IMR-90 (cell line): ENCODE measurements at regions not wholly inside any gene's neighbourhood (a gene's known extent, or its start where the extent isn't known, plus 50 kb on each side); places are given as distances from the start of the nearest gene placed in this dataset.

ENCODE experiments used
- ATAC-seq: fragments of 200-7000 bp; cut with Tn5 transposase; 2 replicates; pipeline ENCODE4 v1.9.1; 2020; ENCODE audit warnings: low read depth, mild to moderate bottlenecking, moderate library complexity
- BruUV-seq: library from RNA; stranded (reverse); fragments of 400-500 nt; replicated peaks from 2 replicates; lab custom pipeline; 2021; lab: Mats Ljungman, UMichigan
- CTCF ChIA-PET: fragments of 300-600 bp; formaldehyde crosslinking; extraction: SDS; loops from one replicate; lab custom pipeline; 2021; ENCODE audit warnings: antibody characterized with exemption; lab: Yijun Ruan, JAX
- POLR2A ChIA-PET: fragments of 300-600 bp; sonication (Branson Sonifier 250); formaldehyde crosslinking; loops from one replicate; lab custom pipeline; 2022; ENCODE audit warnings: antibody characterized with exemption; ENCODE audit not compliant: unreplicated experiment; lab: Charles Lee
- DNase-seq: peaks from one replicate; pipeline ENCODE4 v3.0.0; 2013
- H2AFZ ChIP-seq: replicated peaks from 2 replicates; pipeline ENCODE3; 2013; ENCODE audit warnings: low read length, mild to moderate bottlenecking; ENCODE audit not compliant: poor library complexity
- H2AK5ac ChIP-seq: 2 replicates; pipeline ENCODE4 v1.6.1; 2013; ENCODE audit warnings: low read depth, low read length, inconsistent platforms
- H2AK9ac ChIP-seq: replicated peaks from 2 replicates; pipeline ENCODE3; 2013; ENCODE audit warnings: mild to moderate bottlenecking, low read depth, low read length, moderate library complexity; ENCODE audit not compliant: poor library complexity
- H2BK120ac ChIP-seq: 2 replicates; pipeline ENCODE4 v1.6.1; 2013; ENCODE audit warnings: low read depth, low read length, inconsistent platforms
- H2BK15ac ChIP-seq: 3 replicates; pipeline ENCODE4 v1.6.1; 2013; ENCODE audit warnings: low read depth, low read length, inconsistent platforms
- H2BK20ac ChIP-seq: 2 replicates; pipeline ENCODE4 v1.6.1; 2013; ENCODE audit warnings: low read depth, mild to moderate bottlenecking, inconsistent platforms, low read length, moderate library complexity
- H2BK5ac ChIP-seq: 2 replicates; pipeline ENCODE4 v1.6.1; 2013; ENCODE audit warnings: mild to moderate bottlenecking, low read depth, low read length, inconsistent platforms; ENCODE audit not compliant: poor library complexity, severe bottlenecking
- H3K14ac ChIP-seq: replicated peaks from 2 replicates; pipeline ENCODE4 v1.6.1; 2013; ENCODE audit warnings: low read depth, low read length, inconsistent platforms
- H3K18ac ChIP-seq: 2 replicates; pipeline ENCODE4 v1.6.1; 2013; ENCODE audit warnings: low read depth, low read length, control low read depth
- H3K23ac ChIP-seq: 2 replicates; pipeline ENCODE4 v1.6.1; 2013; ENCODE audit warnings: low read depth, low read length, inconsistent platforms
- H3K27ac ChIP-seq: 2 replicates; pipeline ENCODE4 v1.5.1; 2013; ENCODE audit warnings: mild to moderate bottlenecking, control low read depth, low read length; ENCODE audit not compliant: insufficient read depth
- H3K27me3 ChIP-seq: 2 replicates; pipeline ENCODE4 v1.6.1; 2013; ENCODE audit warnings: low read length; ENCODE audit not compliant: control insufficient read depth, insufficient read depth
- H3K36me3 ChIP-seq: 2 replicates; pipeline ENCODE4 v1.6.1; 2013; ENCODE audit warnings: low read length, mixed read lengths; ENCODE audit not compliant: control insufficient read depth, insufficient read depth
- H3K4ac ChIP-seq: 2 replicates; pipeline ENCODE4 v1.6.1; 2013; ENCODE audit warnings: low read depth, low read length, inconsistent platforms
- H3K4me1 ChIP-seq: 2 replicates; pipeline ENCODE4 v1.6.1; 2013; ENCODE audit warnings: low read length, mixed read lengths; ENCODE audit not compliant: control insufficient read depth, insufficient read depth
- H3K4me2 ChIP-seq: 2 replicates; pipeline ENCODE4 v1.6.1; 2013; ENCODE audit warnings: low read depth, mild to moderate bottlenecking, control low read depth, low read length, moderate library complexity
- H3K4me3 ChIP-seq: 2 replicates; pipeline ENCODE4 v1.5.1; 2013; ENCODE audit warnings: low read depth, mild to moderate bottlenecking, control low read depth, low read length, moderate library complexity; ENCODE audit not compliant: insufficient read depth
- H3K56ac ChIP-seq: 2 replicates; pipeline ENCODE4 v1.6.1; 2013; ENCODE audit warnings: low read length, inconsistent platforms; ENCODE audit not compliant: insufficient read depth; ENCODE audit errors: extremely low read depth
- H3K79me1 ChIP-seq, 2 experiments: 2 replicates each; pipeline ENCODE4 v1.6.1; 2013; ENCODE audit warnings: low read length in 2 of 2, inconsistent platforms in 1 of 2, low read depth in 1 of 2
- H3K9ac ChIP-seq: 2 replicates; pipeline ENCODE4 v1.6.1; 2013; ENCODE audit warnings: low read depth, low read length, control low read depth
- H3K9me1 ChIP-seq: 2 replicates; pipeline ENCODE4 v1.6.1; 2013; ENCODE audit warnings: low read length, inconsistent platforms; ENCODE audit not compliant: insufficient read depth
- H3K9me3 ChIP-seq: 2 replicates; pipeline ENCODE4 v1.6.1; 2013; ENCODE audit warnings: low read length; ENCODE audit not compliant: control insufficient read depth, insufficient read depth
- H4K20me1 ChIP-seq: 2 replicates; pipeline ENCODE4 v1.6.1; 2013; ENCODE audit warnings: low read length, inconsistent platforms; ENCODE audit not compliant: insufficient read depth
- H4K5ac ChIP-seq: 2 replicates; pipeline ENCODE4 v1.6.1; 2013; ENCODE audit warnings: mild to moderate bottlenecking, low read depth, low read length, control low read depth
- H4K8ac ChIP-seq, 2 experiments: 2 replicates each; pipeline ENCODE4 v1.6.1; 2013; ENCODE audit warnings: low read depth in 2 of 2, low read length in 2 of 2, control low read depth in 1 of 2, inconsistent platforms in 1 of 2
- H4K91ac ChIP-seq: 2 replicates; pipeline ENCODE4 v1.6.1; 2013; ENCODE audit warnings: low read depth, low read length, inconsistent platforms; ENCODE audit not compliant: insufficient read depth
- BHLHE40 ChIP-seq: fragments of 150-350 bp; IDR thresholded peaks from 2 replicates; pipeline ENCODE4 v1.6.1; 2016; ENCODE audit warnings: mild to moderate bottlenecking, low read depth, low read length
- CEBPB ChIP-seq: IDR thresholded peaks from 2 replicates; pipeline ENCODE4 v1.6.1; 2012; ENCODE audit warnings: low read depth, low read length, improper control_type of control experiment
- CHD1 ChIP-seq: IDR thresholded peaks from 2 replicates; pipeline ENCODE4 v1.6.1; 2012; ENCODE audit warnings: low read depth, low read length, improper control_type of control experiment
- CTCF ChIP-seq: conservative IDR thresholded peaks from 2 replicates; pipeline ENCODE4 v1.5.1; 2012; ENCODE audit warnings: mild to moderate bottlenecking, low read depth, low read length, improper control_type of control experiment
- ELK1 ChIP-seq: fragments of 150-350 bp; IDR thresholded peaks from 2 replicates; pipeline ENCODE4 v1.6.1; 2016; ENCODE audit warnings: low read depth, mild to moderate bottlenecking, low read length, moderate library complexity, borderline replicate concordance
- FOS ChIP-seq: fragments of 150-350 bp; IDR thresholded peaks from 2 replicates; pipeline ENCODE4 v1.6.1; 2016; ENCODE audit warnings: low read depth, low read length
- MAFK ChIP-seq: IDR thresholded peaks from 2 replicates; pipeline ENCODE4 v1.6.1; 2012; ENCODE audit warnings: low read depth, low read length, improper control_type of control experiment
- MAZ ChIP-seq: IDR thresholded peaks from 2 replicates; pipeline ENCODE4 v1.6.1; 2012; ENCODE audit warnings: low read depth, mild to moderate bottlenecking, low read length, improper control_type of control experiment, moderate library complexity, borderline replicate concordance
- MXI1 ChIP-seq: IDR thresholded peaks from 2 replicates; pipeline ENCODE4 v1.6.1; 2012; ENCODE audit warnings: low read depth, mild to moderate bottlenecking, low read length, moderate library complexity, borderline replicate concordance
- NFE2L2 ChIP-seq: fragments of 150-350 bp; IDR thresholded peaks from 2 replicates; pipeline ENCODE4 v1.6.1; 2016; ENCODE audit warnings: low read depth, mild to moderate bottlenecking, low read length
- POLR2A ChIP-seq: IDR thresholded peaks from 2 replicates; pipeline ENCODE4 v1.6.1; 2012; ENCODE audit warnings: mild to moderate bottlenecking, low read depth, low read length
- RAD21 ChIP-seq: IDR thresholded peaks from 2 replicates; pipeline ENCODE4 v1.6.1; 2012; ENCODE audit warnings: low read length, improper control_type of control experiment
- RCOR1 ChIP-seq: IDR thresholded peaks from 2 replicates; pipeline ENCODE4 v1.6.1; 2012; ENCODE audit warnings: mild to moderate bottlenecking, low read length, improper control_type of control experiment; ENCODE audit not compliant: insufficient replicate concordance
- RFX5 ChIP-seq: IDR thresholded peaks from 2 replicates; pipeline ENCODE4 v1.8.0; 2012; ENCODE audit warnings: low read depth, mild to moderate bottlenecking, low read length, moderate library complexity
- SMC3 ChIP-seq: fragments of 150-350 bp; IDR thresholded peaks from 2 replicates; pipeline ENCODE4 v1.6.1; 2016; ENCODE audit warnings: low read depth, mild to moderate bottlenecking, antibody characterized with exemption, low read length, moderate library complexity
- USF2 ChIP-seq: fragments of 150-350 bp; IDR thresholded peaks from 2 replicates; pipeline ENCODE4 v1.6.1; 2017; ENCODE audit warnings: mild to moderate bottlenecking, antibody characterized with exemption, low read length, low read depth
- WGBS, 2 experiments: methylation state at CpG; one replicate each; pipeline versions ENCODE4 v1.1.5 to v1.1.7; 2013; ENCODE audit warnings: missing lambda C conversion rate in 2 of 2; ENCODE audit not compliant: insufficient read length in 1 of 2; ENCODE audit errors: extremely low coverage in 2 of 2; 5-methylcytosine and 5-hydroxymethylcytosine counted together
- dilution Hi-C: fragments of 300-500 bp; cut with HindIII; formaldehyde crosslinking; loops from one replicate; pipeline ENCODE4 v1.14.3; 2018; ENCODE audit warnings: low sequenced_read_pairs; ENCODE audit not compliant: unreplicated experiment
- in situ Hi-C: fragments of 300-500 bp; cut with MboI; formaldehyde crosslinking; loops from 3 replicates; pipeline ENCODE4 v1.14.3; 2019; ENCODE audit warnings: low sequenced_read_pairs, inconsistent platforms, mixed read lengths
- intact Hi-C: fragments of 100-400 bp; cut with micrococcal nuclease; formaldehyde crosslinking; loops from 2 replicates; pipeline ENCODE4 v1.10.0; 2022

- Histone ChIP-seq H3K9me3 (no peaks in the 10 kb centered on the region), H2BK120ac (no peak overlapping the region), H4K8ac (no peak overlapping the region), H2BK15ac (no peak overlapping the region), H3K79me1 (no peaks in the 10 kb centered on the region), H4K5ac (no peak overlapping the region), H3K4me1 (no peaks in the 10 kb centered on the region; the same call in 1 of the 2 replicates), H3K14ac (no peak overlapping the region), H4K91ac (no peak overlapping the region), H3K4me3 (no peak overlapping the region), H2BK5ac (no peak overlapping the region), H3K36me3 (no peaks in the 10 kb centered on the region), H3K23ac (no peak overlapping the region), H3K56ac (no peak overlapping the region), H4K20me1 (no peaks in the 10 kb centered on the region), H3K9ac (no peak overlapping the region), H2AK5ac (no peak overlapping the region), H2AFZ (no peak overlapping the region), H3K18ac (no peak overlapping the region), H3K4ac (no peak overlapping the region), H3K27ac (no peak overlapping the region), H2BK20ac (no peak overlapping the region), H3K27me3 (peaks cover 14% of the 10 kb centered on the region; the same call in 1 of the 2 replicates), H3K4me2 (no peak overlapping the region), H2AK9ac (no peak overlapping the region), H3K9me1 (no peaks in the 10 kb centered on the region)
- ChIA-PET CTCF (no interaction called here), POLR2A (no interaction called here)
- dilution Hi-C loops (no loop called here), in situ Hi-C loops (no loop called here), intact Hi-C loops (no loop called here)
- DNase-seq (no peak), ATAC-seq (no peak)
- TF ChIP-seq CHD1 (no peak), MAZ (no peak), POLR2A (no peak), CEBPB (no peak), MXI1 (no peak), ELK1 (no peak), MAFK (no peak), USF2 (no peak), RAD21 (no peak), CTCF (no peak), SMC3 (no peak), FOS (no peak), RFX5 (no peak), NFE2L2 (no peak), RCOR1 (no peak), BHLHE40 (no peak)
- no TSS peak for BruUV-seq
- WGBS, 2 experiments, result no CpG with 5 or more reads among the region's 2 CpGs
These were observed 350.3 kb upstream of the HS6ST1 start for GRCh38 chr2:128668946-128669345.
